ENCODE measurements at regions not wholly inside any gene's neighbourhood (a gene's known extent, or its start where the extent isn't known, plus 50 kb on each side); places are given as distances from the start of the nearest gene placed in this dataset.

GRCh38 chr2:125797192-125797591 lies 858.8 kb upstream of the GYPC start:
- TF ChIP-seq FOXM1 (IDR thresholded peaks at IDR 0.05; ENCODE audit: borderline replicate concordance), result no peak
- no peak for TF ChIP-seq SP1 (IDR thresholded peaks at IDR 0.05)
- TF ChIP-seq LEF1 (IDR thresholded peaks at IDR 0.05; ENCODE audit: borderline replicate concordance), result no peak
- no peak for TF ChIP-seq ELF4 (IDR thresholded peaks at IDR 0.05)
- TF ChIP-seq SUZ12 (IDR thresholded peaks at IDR 0.05), result no peak
- no peak for TF ChIP-seq HDGF (IDR thresholded peaks at IDR 0.05; ENCODE audit: borderline replicate concordance)

Data from HEK293T (cell line).